ENCODE measurements at regions not wholly inside any gene's neighbourhood (a gene's known extent, or its start where the extent isn't known, plus 50 kb on each side); places are given as distances from the start of the nearest gene placed in this dataset.

DNA sequence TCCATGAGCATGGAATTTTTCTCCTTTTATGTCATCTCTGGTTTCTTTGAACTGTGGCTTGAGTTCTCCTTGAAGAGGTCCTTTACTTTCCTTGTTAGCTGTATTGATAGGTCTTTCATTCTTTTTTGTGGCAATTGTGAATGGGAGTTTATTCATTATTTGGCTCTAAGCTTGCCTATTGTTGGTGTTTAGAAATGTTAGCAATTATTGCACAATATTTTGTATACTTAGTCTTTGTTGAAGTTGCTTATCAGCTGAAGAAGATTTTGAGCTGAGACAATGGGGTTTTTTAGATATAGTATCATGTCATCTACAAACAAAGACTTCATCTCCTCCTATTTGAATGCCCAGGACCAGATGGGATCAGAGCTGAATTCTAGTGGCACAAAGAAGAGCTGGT lies 1143.8 kb downstream of the XPNPEP1 start:
- H3K27ac ChIP-seq: no peak overlapping the region
- H3K4me3 ChIP-seq: no peak overlapping the region
- DNase-seq (ENCODE audit: low spot score): no peak
- TF ChIP-seq, protein P1, sequence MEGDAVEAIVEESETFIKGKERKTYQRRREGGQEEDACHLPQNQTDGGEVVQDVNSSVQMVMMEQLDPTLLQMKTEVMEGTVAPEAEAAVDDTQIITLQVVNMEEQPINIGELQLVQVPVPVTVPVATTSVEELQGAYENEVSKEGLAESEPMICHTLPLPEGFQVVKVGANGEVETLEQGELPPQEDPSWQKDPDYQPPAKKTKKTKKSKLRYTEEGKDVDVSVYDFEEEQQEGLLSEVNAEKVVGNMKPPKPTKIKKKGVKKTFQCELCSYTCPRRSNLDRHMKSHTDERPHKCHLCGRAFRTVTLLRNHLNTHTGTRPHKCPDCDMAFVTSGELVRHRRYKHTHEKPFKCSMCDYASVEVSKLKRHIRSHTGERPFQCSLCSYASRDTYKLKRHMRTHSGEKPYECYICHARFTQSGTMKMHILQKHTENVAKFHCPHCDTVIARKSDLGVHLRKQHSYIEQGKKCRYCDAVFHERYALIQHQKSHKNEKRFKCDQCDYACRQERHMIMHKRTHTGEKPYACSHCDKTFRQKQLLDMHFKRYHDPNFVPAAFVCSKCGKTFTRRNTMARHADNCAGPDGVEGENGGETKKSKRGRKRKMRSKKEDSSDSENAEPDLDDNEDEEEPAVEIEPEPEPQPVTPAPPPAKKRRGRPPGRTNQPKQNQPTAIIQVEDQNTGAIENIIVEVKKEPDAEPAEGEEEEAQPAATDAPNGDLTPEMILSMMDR (IDR thresholded peaks at IDR 0.05): no peak

DNA sequence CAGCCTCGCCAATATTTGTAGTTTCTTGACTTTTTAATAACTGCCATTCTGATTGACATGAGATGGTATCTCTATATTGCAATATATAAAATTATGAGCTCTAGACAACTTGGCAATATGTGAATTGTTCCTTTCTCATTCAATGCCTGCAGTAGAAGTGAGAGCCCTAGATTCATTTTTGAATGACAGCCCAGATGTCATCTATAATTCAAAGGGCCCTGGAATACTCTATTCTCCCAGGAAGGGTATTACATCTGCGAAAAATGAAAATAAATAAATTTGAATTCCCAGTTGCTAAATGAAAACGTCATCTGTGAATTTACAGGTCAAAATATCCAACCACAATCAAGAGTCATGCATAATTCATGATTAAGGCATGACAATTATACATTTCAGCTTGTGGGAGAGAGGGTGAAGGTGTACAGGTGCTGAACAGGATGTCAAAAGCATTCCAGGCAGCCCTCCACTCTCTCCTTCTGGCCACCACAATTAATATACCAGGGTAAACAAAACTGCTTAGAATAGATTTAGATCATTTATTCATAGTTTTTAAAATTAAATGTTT lies 1147.3 kb downstream of the XPNPEP1 start:
- DNase-seq (ENCODE audit: low spot score): no peak
- Histone ChIP-seq H3K4me3 (no peak overlapping the region), H3K27ac (no peak overlapping the region)
- TF ChIP-seq, protein P1 (IDR thresholded peaks at IDR 0.05): no peak

DNA sequence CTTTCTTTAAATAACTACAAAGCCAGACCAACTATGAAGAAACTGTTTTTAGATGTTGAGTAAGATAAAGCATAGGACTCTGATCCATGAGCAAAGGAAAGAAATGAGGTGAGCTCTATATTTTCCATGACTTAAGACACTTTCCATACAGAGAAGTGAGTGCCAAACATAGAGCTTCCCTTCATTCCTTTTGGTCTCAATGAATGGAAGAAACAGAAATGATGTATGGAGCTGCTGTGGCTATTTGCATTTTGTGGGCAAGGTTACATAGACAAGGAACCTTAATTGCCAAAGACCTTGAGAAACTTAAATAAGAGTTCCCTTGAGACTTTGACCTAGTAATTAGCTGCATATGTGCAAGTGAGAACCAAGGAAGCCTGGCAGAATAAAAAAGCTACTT lies 1152.2 kb downstream of the XPNPEP1 start:
- Histone ChIP-seq H3K27ac (no peak overlapping the region), H3K4me3 (no peak overlapping the region)
- no peak for DNase-seq (ENCODE audit: low spot score)
- TF ChIP-seq, protein P1 (IDR thresholded peaks at IDR 0.05): no peak

DNA sequence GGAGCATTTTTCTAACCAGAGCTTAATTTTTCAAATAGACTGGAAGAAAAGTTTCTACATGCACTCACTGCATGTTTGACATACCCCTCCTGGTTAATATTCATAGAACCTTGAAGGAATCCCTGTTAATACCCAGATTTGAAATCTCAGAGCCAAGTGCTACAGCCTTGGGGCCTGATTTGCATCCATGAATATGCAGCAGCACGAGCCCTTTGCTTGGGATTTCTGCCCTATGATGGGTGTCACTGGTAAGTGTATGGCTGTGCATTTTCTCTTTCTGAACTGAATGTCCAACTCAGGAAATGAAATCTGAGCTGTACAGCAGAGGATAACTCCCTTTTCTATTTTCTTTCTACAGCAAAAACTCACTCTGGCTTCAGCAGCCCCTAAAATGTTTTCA lies 1157.5 kb downstream of the XPNPEP1 start:
- DNase-seq (ENCODE audit: low spot score): no peak
- Histone ChIP-seq H3K27ac (no peak overlapping the region), H3K4me3 (no peak overlapping the region)
- TF ChIP-seq, protein P1 (IDR thresholded peaks at IDR 0.05): no peak

DNA sequence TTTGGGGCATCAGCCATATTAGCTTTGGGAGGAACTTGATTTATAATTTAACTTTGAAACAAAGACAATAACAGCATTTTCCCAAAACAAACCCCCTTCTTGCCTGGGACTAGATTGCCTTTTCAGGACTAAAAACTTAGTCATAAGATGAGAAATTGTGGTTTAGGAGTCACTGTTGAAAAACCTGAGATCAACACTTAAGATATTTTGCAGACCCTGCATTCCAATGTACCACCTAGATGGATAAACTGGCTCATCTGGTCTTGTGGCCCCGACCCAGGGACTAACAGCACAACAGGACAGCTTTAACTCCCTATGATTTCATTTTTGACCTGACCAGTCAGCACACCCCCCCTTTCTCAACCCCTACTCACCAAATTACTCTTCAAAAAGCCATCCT lies 1165.4 kb downstream of the XPNPEP1 start:
- no peak for DNase-seq (ENCODE audit: low spot score)
- Histone ChIP-seq H3K27ac (no peak overlapping the region), H3K4me3 (no peak overlapping the region)
- TF ChIP-seq, protein P1 (IDR thresholded peaks at IDR 0.05): no peak

DNA sequence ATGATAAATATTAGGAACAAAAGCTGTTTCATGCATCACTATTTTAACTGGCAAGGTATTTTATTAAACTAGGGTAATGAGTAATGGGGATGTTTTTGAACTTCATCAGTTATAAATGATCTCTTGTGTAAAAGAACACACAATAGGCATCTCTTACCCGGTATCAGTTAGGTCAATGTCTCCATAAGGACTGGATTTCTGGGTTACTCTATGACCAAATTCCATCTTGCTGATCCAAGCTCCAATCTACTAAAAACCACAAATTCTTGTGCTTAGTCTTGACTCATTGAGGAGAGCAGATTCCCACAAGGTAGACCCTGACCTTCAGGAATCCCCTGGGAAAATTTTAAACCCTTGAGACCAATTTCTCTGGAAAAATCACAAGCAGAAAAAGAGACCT lies 1167.7 kb downstream of the XPNPEP1 start:
- TF ChIP-seq, protein P1 (IDR thresholded peaks at IDR 0.05): no peak
- no peak overlapping the region for H3K4me3 ChIP-seq
- H3K27ac ChIP-seq: no peak overlapping the region
- DNase-seq (ENCODE audit: low spot score): no peak

DNA sequence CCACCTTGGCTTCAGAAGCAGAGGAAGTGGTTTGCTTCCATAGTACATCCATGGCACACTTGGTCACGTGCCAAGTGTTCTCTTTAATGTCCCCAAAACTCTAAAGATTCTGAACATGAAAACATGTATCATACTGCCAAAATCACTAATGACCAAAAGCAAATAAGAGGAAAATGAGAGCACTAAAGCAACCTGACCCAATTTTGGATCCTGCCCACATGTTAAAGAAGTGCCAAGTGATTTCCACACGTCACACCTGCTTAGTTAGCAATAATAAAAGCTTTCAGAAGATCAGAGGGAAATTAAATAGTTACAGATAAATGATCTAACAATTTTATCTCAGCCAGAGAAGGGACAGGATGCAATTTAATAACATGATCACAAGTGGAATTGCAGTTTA lies 1170.0 kb downstream of the XPNPEP1 start:
- H3K27ac ChIP-seq: no peak overlapping the region
- TF ChIP-seq, protein P1 (IDR thresholded peaks at IDR 0.05): no peak
- DNase-seq (ENCODE audit: low spot score): no peak

More for the DNA sequence above, 1170.0 kb downstream of the XPNPEP1 start:
- no peak overlapping the region for H3K4me3 ChIP-seq
